ENCODE measurements at regions not wholly inside any gene's neighbourhood (a gene's known extent, or its start where the extent isn't known, plus 50 kb on each side); places are given as distances from the start of the nearest gene placed in this dataset.

GRCh38 chr1:86640161-86640670, 64.2 kb upstream of the SH3GLB1 start:
- no peak for TF ChIP-seq EZH2 (IDR thresholded peaks at IDR 0.05; ENCODE audit: insufficient read depth, poor library complexity, severe bottlenecking)
- TF ChIP-seq EZH2phosphoT487 (IDR thresholded peaks at IDR 0.05; ENCODE audit: insufficient read depth, low read depth) = no peak
